ENCODE measurements at regions not wholly inside any gene's neighbourhood (a gene's known extent, or its start where the extent isn't known, plus 50 kb on each side); places are given as distances from the start of the nearest gene placed in this dataset.

DNA sequence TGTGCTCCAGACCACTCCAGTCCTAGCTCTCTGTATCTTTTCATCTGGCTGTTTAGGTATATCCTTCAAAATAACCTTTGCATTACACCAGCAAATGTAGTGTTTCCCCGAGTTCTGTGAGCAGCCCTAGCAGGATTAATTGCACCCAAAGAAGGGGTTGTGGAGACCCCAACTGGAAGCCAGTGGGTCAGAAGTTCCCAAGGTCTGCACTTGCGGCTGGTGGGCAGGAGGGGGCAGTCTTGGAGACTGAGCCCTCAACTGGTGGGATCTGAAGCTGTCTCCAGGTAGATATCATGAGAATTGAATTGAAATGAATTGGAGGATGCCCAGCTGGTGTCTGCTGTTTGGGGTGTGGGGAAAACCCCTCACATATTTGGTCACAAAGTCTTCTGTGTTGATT is 1485.3 kb upstream of the TENM3 start:
- Histone ChIP-seq H3K4me1 (no peaks in the 10 kb centered on the region), H3K4me3 (no peak overlapping the region), H3K36me3 (no peaks in the 10 kb centered on the region), H3K27ac (no peak overlapping the region), H3K9me3 (peaks cover 0 to 9% (median 0%) of the 10 kb centered on the region in 8 donors), H3K27me3 (replicated peaks in 1 of 7) (no peaks in the 10 kb centered on the region)
- no peak for TF ChIP-seq POLR2AphosphoS5 (IDR thresholded peaks at IDR 0.05)
- TF ChIP-seq POLR2A (IDR thresholded peaks at IDR 0.05) = no peak
- TF ChIP-seq, protein P1, sequence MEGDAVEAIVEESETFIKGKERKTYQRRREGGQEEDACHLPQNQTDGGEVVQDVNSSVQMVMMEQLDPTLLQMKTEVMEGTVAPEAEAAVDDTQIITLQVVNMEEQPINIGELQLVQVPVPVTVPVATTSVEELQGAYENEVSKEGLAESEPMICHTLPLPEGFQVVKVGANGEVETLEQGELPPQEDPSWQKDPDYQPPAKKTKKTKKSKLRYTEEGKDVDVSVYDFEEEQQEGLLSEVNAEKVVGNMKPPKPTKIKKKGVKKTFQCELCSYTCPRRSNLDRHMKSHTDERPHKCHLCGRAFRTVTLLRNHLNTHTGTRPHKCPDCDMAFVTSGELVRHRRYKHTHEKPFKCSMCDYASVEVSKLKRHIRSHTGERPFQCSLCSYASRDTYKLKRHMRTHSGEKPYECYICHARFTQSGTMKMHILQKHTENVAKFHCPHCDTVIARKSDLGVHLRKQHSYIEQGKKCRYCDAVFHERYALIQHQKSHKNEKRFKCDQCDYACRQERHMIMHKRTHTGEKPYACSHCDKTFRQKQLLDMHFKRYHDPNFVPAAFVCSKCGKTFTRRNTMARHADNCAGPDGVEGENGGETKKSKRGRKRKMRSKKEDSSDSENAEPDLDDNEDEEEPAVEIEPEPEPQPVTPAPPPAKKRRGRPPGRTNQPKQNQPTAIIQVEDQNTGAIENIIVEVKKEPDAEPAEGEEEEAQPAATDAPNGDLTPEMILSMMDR (IDR thresholded peaks at IDR 0.05 in 8 of 11, conservative IDR thresholded peaks at IDR 0.05 in 3 of 11) = no peak
- intact Hi-C loops (cut with DNase I; ENCODE audit: low total_unique reads) = no loop called here
- DNase-seq = no peak
- WGBS, 5 donors = 70 to 85% (median 78%) methylated on average over 2 of the region's 2 CpGs

DNA sequence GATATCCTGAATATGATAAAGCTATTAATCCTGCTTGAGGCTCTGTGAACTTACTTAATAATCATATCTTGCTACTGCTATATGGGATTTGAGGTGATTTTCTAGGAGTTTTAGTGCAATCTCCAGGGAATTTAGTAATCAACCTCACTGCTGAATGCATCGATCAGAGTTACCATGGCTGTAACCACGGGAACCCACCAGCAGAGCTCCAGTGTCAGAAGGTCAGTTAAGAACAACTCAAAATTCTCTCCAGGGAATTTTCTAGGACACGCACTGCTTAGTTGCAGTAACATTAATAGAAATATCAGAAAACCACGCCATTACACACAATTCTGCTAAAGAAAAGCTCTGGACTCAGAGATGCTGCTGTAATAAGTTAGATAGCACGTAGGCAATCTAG is 1477.2 kb upstream of the TENM3 start:
- intact Hi-C loops (cut with DNase I; ENCODE audit: low total_unique reads) = no loop called here
- no peak overlapping the region for H3K4me3 ChIP-seq
- 46 to 62% (median 53%) methylated on average over 5 of the region's 5 CpGs for WGBS, 5 donors

DNA sequence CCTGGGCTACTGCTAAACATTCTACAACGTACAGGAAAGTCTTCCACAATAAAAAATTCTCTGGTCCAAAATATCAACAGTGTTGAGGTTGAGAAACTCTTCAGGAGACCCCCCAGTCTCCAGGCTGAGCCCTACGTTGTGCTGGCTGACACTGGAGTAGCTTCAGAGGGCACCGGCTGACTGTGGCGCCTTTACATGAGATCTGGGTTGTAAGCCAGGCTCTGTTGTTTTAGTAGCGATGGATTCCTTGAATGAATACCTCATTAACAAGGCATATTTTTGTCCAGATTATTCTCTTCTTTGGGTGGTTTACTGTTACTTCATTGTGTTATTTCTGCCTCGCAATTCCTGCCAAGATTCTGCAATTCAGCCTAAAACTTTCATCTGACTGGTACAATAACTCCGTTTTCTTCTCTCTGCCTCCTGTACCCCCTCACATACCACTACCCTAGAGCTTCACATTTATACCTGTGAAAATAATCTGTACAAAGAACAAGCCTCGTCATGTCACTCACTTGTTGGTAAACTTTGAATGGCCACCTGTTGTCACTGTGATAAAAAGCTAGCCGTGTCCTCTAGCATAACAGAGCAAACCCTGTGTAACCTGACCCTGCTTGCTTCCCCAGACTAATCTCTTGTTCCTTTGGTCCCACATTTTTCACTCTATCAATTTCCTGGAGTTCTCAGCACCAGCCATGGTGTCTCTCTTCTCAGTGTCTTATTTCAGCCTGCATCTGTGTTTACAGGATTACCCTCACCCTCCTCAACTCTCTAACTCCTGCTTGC is 1476.1 kb upstream of the TENM3 start:
- H3K4me1 ChIP-seq = no peaks in the 10 kb centered on the region
- H3K27me3 ChIP-seq (replicated peaks in 1 of 7) = no peaks in the 10 kb centered on the region
- no peak overlapping the region for H3K4me3 ChIP-seq
- WGBS, 5 donors = 58 to 69% (median 68%) methylated on average over 9 of the region's 9 CpGs
- DNase-seq = no peak
- TF ChIP-seq, protein P1 (IDR thresholded peaks at IDR 0.05 in 8 of 11, conservative IDR thresholded peaks at IDR 0.05 in 3 of 11) = no peak
- TF ChIP-seq POLR2AphosphoS5 (IDR thresholded peaks at IDR 0.05) (no peak), POLR2A (IDR thresholded peaks at IDR 0.05) (no peak)
- intact Hi-C loops (cut with DNase I; ENCODE audit: low total_unique reads) = no loop called here
- no peaks in the 10 kb centered on the region for H3K9me3 ChIP-seq
- H3K36me3 ChIP-seq = no peaks in the 10 kb centered on the region
- no peak overlapping the region for H3K27ac ChIP-seq

More for the DNA sequence above, 1477.2 kb upstream of the TENM3 start:
- no peak for DNase-seq
- TF ChIP-seq POLR2A (IDR thresholded peaks at IDR 0.05) = no peak
- H3K27me3 ChIP-seq (replicated peaks in 1 of 7) = no peaks in the 10 kb centered on the region
- no peak overlapping the region for H3K27ac ChIP-seq
- H3K36me3 ChIP-seq = no peaks in the 10 kb centered on the region
- no peaks in the 10 kb centered on the region for H3K4me1 ChIP-seq
- H3K9me3 ChIP-seq = no peaks in the 10 kb centered on the region

DNA sequence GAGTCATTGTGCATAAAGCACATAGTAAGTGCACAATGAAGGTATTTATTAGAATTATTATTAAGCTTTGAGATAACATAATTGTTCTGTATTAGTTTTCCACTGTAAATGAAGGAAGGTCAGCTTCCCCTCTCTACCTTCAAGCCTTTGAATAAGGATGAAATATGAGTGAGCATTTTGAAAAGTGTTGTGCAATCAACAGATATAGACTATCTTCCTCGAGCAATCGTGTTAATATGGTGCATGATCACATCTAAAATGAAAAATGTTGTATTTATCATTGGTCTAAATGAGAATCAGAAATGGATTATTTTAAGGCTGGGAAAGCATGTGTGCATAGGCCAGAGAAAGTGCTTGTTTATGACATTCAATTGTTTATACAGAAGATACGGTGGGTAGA is 1474.6 kb upstream of the TENM3 start:
- 72 to 76% (median 74%) methylated on average over 3 of the region's 3 CpGs for WGBS, 5 donors
- intact Hi-C loops (cut with DNase I; ENCODE audit: low total_unique reads) = no loop called here
- Histone ChIP-seq H3K27me3 (replicated peaks in 1 of 7) (no peaks in the 10 kb centered on the region), H3K36me3 (no peaks in the 10 kb centered on the region), H3K27ac (no peak overlapping the region), H3K4me3 (no peak overlapping the region), H3K9me3 (peaks cover 0 to under 1% (median 0%) of the 10 kb centered on the region in 8 donors), H3K4me1 (no peaks in the 10 kb centered on the region)
- no peak for DNase-seq
- TF ChIP-seq POLR2AphosphoS5 (IDR thresholded peaks at IDR 0.05) (no peak), POLR2A (IDR thresholded peaks at IDR 0.05) (no peak)
- TF ChIP-seq, protein P1 (IDR thresholded peaks at IDR 0.05 in 8 of 11, conservative IDR thresholded peaks at IDR 0.05 in 3 of 11) = no peak
